ENCODE measurements at regions not wholly inside any gene's neighbourhood (a gene's known extent, or its start where the extent isn't known, plus 50 kb on each side); places are given as distances from the start of the nearest gene placed in this dataset.
"Not testable (repeated sequence)": the region's sequence is repeated elsewhere in the genome, so short reads cannot be mapped to it uniquely, and the experiment has no call there.

- no peak for DNase-seq (ENCODE audit: low read depth in 2 of 3, low spot score in 2 of 3)
These were observed 931.6 kb upstream of the GRIA3 start for GRCh38 chrX:122252454-122252853.

- no peak for DNase-seq (ENCODE audit: low read depth in 2 of 3, low spot score in 2 of 3)
These were observed 915.7 kb upstream of the GRIA3 start for GRCh38 chrX:122268353-122268752.

- DNase-seq (ENCODE audit: low read depth in 2 of 3, low spot score in 2 of 3), result no peak
These were observed 914.8 kb upstream of the GRIA3 start for GRCh38 chrX:122269243-122269781.

- no peak for DNase-seq (ENCODE audit: low read depth in 2 of 3, low spot score in 2 of 3)
These were observed 913.1 kb upstream of the GRIA3 start for GRCh38 chrX:122270809-122271494.

GRCh38 chrX:122272011-122272410, 912.1 kb upstream of the GRIA3 start:
- DNase-seq (ENCODE audit: low read depth in 2 of 3, low spot score in 2 of 3), result no peak

GRCh38 chrX:122279746-122280145, 904.3 kb upstream of the GRIA3 start:
- DNase-seq (ENCODE audit: low read depth in 2 of 3, low spot score in 2 of 3), result no peak

- DNase-seq (ENCODE audit: low read depth in 2 of 3, low spot score in 2 of 3), result not testable (repeated sequence)
These were observed 884.3 kb upstream of the GRIA3 start for GRCh38 chrX:122299822-122300221.

- no peak for DNase-seq (ENCODE audit: low read depth in 2 of 3, low spot score in 2 of 3)
These were observed 882.6 kb upstream of the GRIA3 start for GRCh38 chrX:122301491-122301890.

GRCh38 chrX:122303761-122304160, 880.3 kb upstream of the GRIA3 start:
- no peak for DNase-seq (ENCODE audit: low read depth in 2 of 3, low spot score in 2 of 3)

- no peak for DNase-seq (ENCODE audit: low read depth in 2 of 3, low spot score in 2 of 3)
These were observed 839.3 kb upstream of the GRIA3 start for GRCh38 chrX:122344816-122345215.

GRCh38 chrX:122363112-122363795, 820.8 kb upstream of the GRIA3 start:
- no peak for DNase-seq (ENCODE audit: low read depth in 2 of 3, low spot score in 2 of 3)

GRCh38 chrX:122375533-122375932, 808.5 kb upstream of the GRIA3 start:
- DNase-seq (ENCODE audit: low read depth in 2 of 3, low spot score in 2 of 3), result not testable (repeated sequence)

GRCh38 chrX:122389005-122389404, 795.1 kb upstream of the GRIA3 start:
- DNase-seq (ENCODE audit: low read depth in 2 of 3, low spot score in 2 of 3), result no peak

GRCh38 chrX:122418758-122419157, 765.3 kb upstream of the GRIA3 start:
- no peak for DNase-seq (ENCODE audit: low read depth in 2 of 3, low spot score in 2 of 3)

GRCh38 chrX:122421434-122422121, 762.5 kb upstream of the GRIA3 start:
- no peak for DNase-seq (ENCODE audit: low read depth in 2 of 3, low spot score in 2 of 3)

GRCh38 chrX:122422547-122422946, 761.5 kb upstream of the GRIA3 start:
- no peak for DNase-seq (ENCODE audit: low read depth in 2 of 3, low spot score in 2 of 3)

GRCh38 chrX:122434942-122435341, 749.1 kb upstream of the GRIA3 start:
- no peak for DNase-seq (ENCODE audit: low read depth in 2 of 3, low spot score in 2 of 3)

- no peak for DNase-seq (ENCODE audit: low read depth in 2 of 3, low spot score in 2 of 3)
These were observed 744.2 kb upstream of the GRIA3 start for GRCh38 chrX:122439831-122440230.

- DNase-seq (ENCODE audit: low read depth in 2 of 3, low spot score in 2 of 3), result no peak
These were observed 743.2 kb upstream of the GRIA3 start for GRCh38 chrX:122440832-122441231.

GRCh38 chrX:122441451-122441850, 742.6 kb upstream of the GRIA3 start:
- DNase-seq (ENCODE audit: low read depth in 2 of 3, low spot score in 2 of 3), result no peak

GRCh38 chrX:122445466-122445865, 738.6 kb upstream of the GRIA3 start:
- no peak for DNase-seq (ENCODE audit: low read depth in 2 of 3, low spot score in 2 of 3)

- DNase-seq (ENCODE audit: low read depth in 2 of 3, low spot score in 2 of 3), result no peak
These were observed 719.7 kb upstream of the GRIA3 start for GRCh38 chrX:122464341-122464740.

All from hematopoietic multipotent progenitor cell (in vitro differentiated cells).